IMR-90 (cell line): ENCODE measurements at regions not wholly inside any gene's neighbourhood (a gene's known extent, or its start where the extent isn't known, plus 50 kb on each side); places are given as distances from the start of the nearest gene placed in this dataset.

Experiments
- ATAC-seq: fragments of 200-7000 bp; cut with Tn5 transposase; 2 replicates; pipeline ENCODE4 v1.9.1; 2020; ENCODE audit warnings: low read depth, mild to moderate bottlenecking, moderate library complexity
- BruUV-seq: library from RNA; stranded (reverse); fragments of 400-500 nt; replicated peaks from 2 replicates; lab custom pipeline; 2021; lab: Mats Ljungman, UMichigan
- CTCF ChIA-PET: fragments of 300-600 bp; formaldehyde crosslinking; extraction: SDS; loops from one replicate; lab custom pipeline; 2021; ENCODE audit warnings: antibody characterized with exemption; lab: Yijun Ruan, JAX
- POLR2A ChIA-PET: fragments of 300-600 bp; sonication (Branson Sonifier 250); formaldehyde crosslinking; loops from one replicate; lab custom pipeline; 2022; ENCODE audit warnings: antibody characterized with exemption; ENCODE audit not compliant: unreplicated experiment; lab: Charles Lee
- DNase-seq: peaks from one replicate; pipeline ENCODE4 v3.0.0; 2013
- H2AFZ ChIP-seq: replicated peaks from 2 replicates; pipeline ENCODE3; 2013; ENCODE audit warnings: low read length, mild to moderate bottlenecking; ENCODE audit not compliant: poor library complexity
- H2AK5ac ChIP-seq: 2 replicates; pipeline ENCODE4 v1.6.1; 2013; ENCODE audit warnings: low read depth, low read length, inconsistent platforms
- H2AK9ac ChIP-seq: replicated peaks from 2 replicates; pipeline ENCODE3; 2013; ENCODE audit warnings: mild to moderate bottlenecking, low read depth, low read length, moderate library complexity; ENCODE audit not compliant: poor library complexity
- H2BK120ac ChIP-seq: 2 replicates; pipeline ENCODE4 v1.6.1; 2013; ENCODE audit warnings: low read depth, low read length, inconsistent platforms
- H2BK15ac ChIP-seq: 3 replicates; pipeline ENCODE4 v1.6.1; 2013; ENCODE audit warnings: low read depth, low read length, inconsistent platforms
- H2BK20ac ChIP-seq: 2 replicates; pipeline ENCODE4 v1.6.1; 2013; ENCODE audit warnings: low read depth, mild to moderate bottlenecking, inconsistent platforms, low read length, moderate library complexity
- H2BK5ac ChIP-seq: 2 replicates; pipeline ENCODE4 v1.6.1; 2013; ENCODE audit warnings: mild to moderate bottlenecking, low read depth, low read length, inconsistent platforms; ENCODE audit not compliant: poor library complexity, severe bottlenecking
- H3K14ac ChIP-seq: replicated peaks from 2 replicates; pipeline ENCODE4 v1.6.1; 2013; ENCODE audit warnings: low read depth, low read length, inconsistent platforms
- H3K18ac ChIP-seq: 2 replicates; pipeline ENCODE4 v1.6.1; 2013; ENCODE audit warnings: low read depth, low read length, control low read depth
- H3K23ac ChIP-seq: 2 replicates; pipeline ENCODE4 v1.6.1; 2013; ENCODE audit warnings: low read depth, low read length, inconsistent platforms
- H3K27ac ChIP-seq: 2 replicates; pipeline ENCODE4 v1.5.1; 2013; ENCODE audit warnings: mild to moderate bottlenecking, control low read depth, low read length; ENCODE audit not compliant: insufficient read depth
- H3K27me3 ChIP-seq: 2 replicates; pipeline ENCODE4 v1.6.1; 2013; ENCODE audit warnings: low read length; ENCODE audit not compliant: control insufficient read depth, insufficient read depth
- H3K36me3 ChIP-seq: 2 replicates; pipeline ENCODE4 v1.6.1; 2013; ENCODE audit warnings: low read length, mixed read lengths; ENCODE audit not compliant: control insufficient read depth, insufficient read depth
- H3K4ac ChIP-seq: 2 replicates; pipeline ENCODE4 v1.6.1; 2013; ENCODE audit warnings: low read depth, low read length, inconsistent platforms
- H3K4me1 ChIP-seq: 2 replicates; pipeline ENCODE4 v1.6.1; 2013; ENCODE audit warnings: low read length, mixed read lengths; ENCODE audit not compliant: control insufficient read depth, insufficient read depth
- H3K4me2 ChIP-seq: 2 replicates; pipeline ENCODE4 v1.6.1; 2013; ENCODE audit warnings: low read depth, mild to moderate bottlenecking, control low read depth, low read length, moderate library complexity
- H3K4me3 ChIP-seq: 2 replicates; pipeline ENCODE4 v1.5.1; 2013; ENCODE audit warnings: low read depth, mild to moderate bottlenecking, control low read depth, low read length, moderate library complexity; ENCODE audit not compliant: insufficient read depth
- H3K56ac ChIP-seq: 2 replicates; pipeline ENCODE4 v1.6.1; 2013; ENCODE audit warnings: low read length, inconsistent platforms; ENCODE audit not compliant: insufficient read depth; ENCODE audit errors: extremely low read depth
- H3K79me1 ChIP-seq, 2 experiments: 2 replicates each; pipeline ENCODE4 v1.6.1; 2013; ENCODE audit warnings: low read length in 2 of 2, inconsistent platforms in 1 of 2, low read depth in 1 of 2
- H3K9ac ChIP-seq: 2 replicates; pipeline ENCODE4 v1.6.1; 2013; ENCODE audit warnings: low read depth, low read length, control low read depth
- H3K9me1 ChIP-seq: 2 replicates; pipeline ENCODE4 v1.6.1; 2013; ENCODE audit warnings: low read length, inconsistent platforms; ENCODE audit not compliant: insufficient read depth
- H3K9me3 ChIP-seq: 2 replicates; pipeline ENCODE4 v1.6.1; 2013; ENCODE audit warnings: low read length; ENCODE audit not compliant: control insufficient read depth, insufficient read depth
- H4K20me1 ChIP-seq: 2 replicates; pipeline ENCODE4 v1.6.1; 2013; ENCODE audit warnings: low read length, inconsistent platforms; ENCODE audit not compliant: insufficient read depth
- H4K5ac ChIP-seq: 2 replicates; pipeline ENCODE4 v1.6.1; 2013; ENCODE audit warnings: mild to moderate bottlenecking, low read depth, low read length, control low read depth
- H4K8ac ChIP-seq, 2 experiments: 2 replicates each; pipeline ENCODE4 v1.6.1; 2013; ENCODE audit warnings: low read depth in 2 of 2, low read length in 2 of 2, control low read depth in 1 of 2, inconsistent platforms in 1 of 2
- H4K91ac ChIP-seq: 2 replicates; pipeline ENCODE4 v1.6.1; 2013; ENCODE audit warnings: low read depth, low read length, inconsistent platforms; ENCODE audit not compliant: insufficient read depth
- MAFK ChIP-seq: IDR thresholded peaks from 2 replicates; pipeline ENCODE4 v1.6.1; 2012; ENCODE audit warnings: low read depth, low read length, improper control_type of control experiment
- MAZ ChIP-seq: IDR thresholded peaks from 2 replicates; pipeline ENCODE4 v1.6.1; 2012; ENCODE audit warnings: low read depth, mild to moderate bottlenecking, low read length, improper control_type of control experiment, moderate library complexity, borderline replicate concordance
- dilution Hi-C: fragments of 300-500 bp; cut with HindIII; formaldehyde crosslinking; loops from one replicate; pipeline ENCODE4 v1.14.3; 2018; ENCODE audit warnings: low sequenced_read_pairs; ENCODE audit not compliant: unreplicated experiment
- in situ Hi-C: fragments of 300-500 bp; cut with MboI; formaldehyde crosslinking; loops from 3 replicates; pipeline ENCODE4 v1.14.3; 2019; ENCODE audit warnings: low sequenced_read_pairs, inconsistent platforms, mixed read lengths
- intact Hi-C: fragments of 100-400 bp; cut with micrococcal nuclease; formaldehyde crosslinking; loops from 2 replicates; pipeline ENCODE4 v1.10.0; 2022

DNA sequence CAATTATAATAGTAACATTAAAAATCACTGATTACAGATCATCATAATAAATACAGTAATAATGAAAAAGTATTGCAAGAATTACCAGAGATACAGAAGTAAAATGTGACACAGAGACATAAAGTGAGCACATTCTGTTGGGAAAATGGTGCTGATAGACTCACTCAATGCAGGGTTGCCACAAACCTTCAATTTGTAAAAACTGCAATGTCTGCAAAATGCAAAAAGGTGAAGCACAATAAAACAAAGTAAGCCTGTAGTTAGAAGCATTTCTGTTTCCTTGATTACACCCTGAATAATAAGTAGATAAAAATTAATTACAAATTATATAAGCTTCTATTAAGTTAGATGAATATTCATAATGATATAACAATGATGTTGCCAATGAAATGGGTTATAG, 736.2 kb upstream of the CHD1 start:
- H3K4me2 ChIP-seq, result no peak overlapping the region
- no peak overlapping the region for H3K9ac ChIP-seq
- no peak overlapping the region for H2AFZ ChIP-seq
- H2AK9ac ChIP-seq, result no peak overlapping the region
- H3K4me3 ChIP-seq, result no peak overlapping the region
- intact Hi-C loops, result no loop called here
- in situ Hi-C loops, result no loop called here
- no peak overlapping the region for H3K18ac ChIP-seq
- DNase-seq, result no peak
- no TSS peak for BruUV-seq
- no peak overlapping the region for H4K5ac ChIP-seq
- dilution Hi-C loops, result no loop called here
- H3K23ac ChIP-seq, result no peak overlapping the region
- no peak overlapping the region for H2BK120ac ChIP-seq
- no peaks in the 10 kb centered on the region for H3K4me1 ChIP-seq
- H2BK20ac ChIP-seq, result no peak overlapping the region
- H3K9me1 ChIP-seq, result no peaks in the 10 kb centered on the region
- ChIA-PET CTCF (no interaction called here), POLR2A (no interaction called here)
- H3K9me3 ChIP-seq, result no peaks in the 10 kb centered on the region
- H4K8ac ChIP-seq, result no peak overlapping the region
- TF ChIP-seq MAZ, result no peak
- peak; percentile 66 for TF ChIP-seq MAFK
- H3K4ac ChIP-seq, result no peak overlapping the region
- no peak for ATAC-seq
- H3K27ac ChIP-seq, result no peak overlapping the region
- H3K36me3 ChIP-seq, result no peaks in the 10 kb centered on the region
- H2AK5ac ChIP-seq, result no peak overlapping the region
- H3K27me3 ChIP-seq, result no peaks in the 10 kb centered on the region
- no peak overlapping the region for H2BK5ac ChIP-seq
- H3K56ac ChIP-seq, result no peak overlapping the region
- no peak overlapping the region for H4K91ac ChIP-seq
- H3K79me1 ChIP-seq, result no peaks in the 10 kb centered on the region
- H3K14ac ChIP-seq, result no peak overlapping the region
- no peak overlapping the region for H2BK15ac ChIP-seq
- H4K20me1 ChIP-seq, result no peaks in the 10 kb centered on the region
